ENCODE measurements at regions not wholly inside any gene's neighbourhood (a gene's known extent, or its start where the extent isn't known, plus 50 kb on each side); places are given as distances from the start of the nearest gene placed in this dataset.

- no peak for DNase-seq (ENCODE audit: low read depth in 2 of 2)
Observed at GRCh38 chr11:116598556-116598955, 174.2 kb downstream of the BUD13 start.

- no peak for DNase-seq (ENCODE audit: low read depth in 2 of 2)
Observed at GRCh38 chr11:116598036-116598435, 174.8 kb downstream of the BUD13 start.

GRCh38 chr11:116596346-116597260 is 176.2 kb downstream of the BUD13 start:
- no peak for DNase-seq (ENCODE audit: low read depth in 2 of 2)

- no peak for DNase-seq (ENCODE audit: low read depth in 2 of 2)
Observed at GRCh38 chr11:116595305-116595880, 177.4 kb downstream of the BUD13 start.

- no peak for DNase-seq (ENCODE audit: low read depth in 2 of 2)
Observed at GRCh38 chr11:116590844-116591570, 181.8 kb downstream of the BUD13 start.

- DNase-seq (ENCODE audit: low read depth in 2 of 2), result no peak
Observed at GRCh38 chr11:116589402-116589801, 183.4 kb downstream of the BUD13 start.

GRCh38 chr11:116586392-116586791 is 186.4 kb downstream of the BUD13 start:
- no peak for DNase-seq (ENCODE audit: low read depth in 2 of 2)

GRCh38 chr11:116582571-116582970 is 190.2 kb downstream of the BUD13 start:
- DNase-seq (ENCODE audit: low read depth in 2 of 2), result no peak

GRCh38 chr11:116581349-116581748 is 191.4 kb downstream of the BUD13 start:
- no peak for DNase-seq (ENCODE audit: low read depth in 2 of 2)

GRCh38 chr11:116580799-116581198 is 192.0 kb downstream of the BUD13 start:
- DNase-seq (ENCODE audit: low read depth in 2 of 2), result no peak

- no peak for DNase-seq (ENCODE audit: low read depth in 2 of 2)
Observed at GRCh38 chr11:116579857-116580727, 192.7 kb downstream of the BUD13 start.

GRCh38 chr11:116579031-116579653 is 193.6 kb downstream of the BUD13 start:
- DNase-seq (ENCODE audit: low read depth in 2 of 2), result no peak

GRCh38 chr11:116577956-116578355 is 194.8 kb downstream of the BUD13 start:
- no peak for DNase-seq (ENCODE audit: low read depth in 2 of 2)

GRCh38 chr11:116577273-116577672 is 195.5 kb downstream of the BUD13 start:
- no peak for DNase-seq (ENCODE audit: low read depth in 2 of 2)

GRCh38 chr11:116576526-116576925 is 196.3 kb downstream of the BUD13 start:
- DNase-seq (ENCODE audit: low read depth in 2 of 2), result no peak

- no peak for DNase-seq (ENCODE audit: low read depth in 2 of 2)
Observed at GRCh38 chr11:116567721-116568242, 205.0 kb downstream of the BUD13 start.

- DNase-seq (ENCODE audit: low read depth in 2 of 2), result no peak
Observed at GRCh38 chr11:116563712-116564047, 209.1 kb downstream of the BUD13 start.

GRCh38 chr11:116563028-116563711 is 209.6 kb downstream of the BUD13 start:
- no peak for DNase-seq (ENCODE audit: low read depth in 2 of 2)

GRCh38 chr11:116560589-116560988 is 212.2 kb downstream of the BUD13 start:
- DNase-seq (ENCODE audit: low read depth in 2 of 2), result no peak

- DNase-seq (ENCODE audit: low read depth in 2 of 2), result no peak
Observed at GRCh38 chr11:116558504-116559211, 214.1 kb downstream of the BUD13 start.

Data from stimulated activated CD4-positive, alpha-beta T cell treated with anti-CD3 and anti-CD28 coated beads, Interleukin-4, amount 100 ng/mL, for 48 hours (primary cell).